Epithelial cell of proximal tubule (primary cell): ENCODE measurements at regions not wholly inside any gene's neighbourhood (a gene's known extent, or its start where the extent isn't known, plus 50 kb on each side); places are given as distances from the start of the nearest gene placed in this dataset.
"Not testable (repeated sequence)": the region's sequence is repeated elsewhere in the genome, so short reads cannot be mapped to it uniquely, and the experiment has no call there.

Experiments used
- DNase-seq: peaks from one replicate; pipeline ENCODE4 v3.0.0-alpha.2; 2011; ENCODE audit warnings: low read depth
- H3K4me3 ChIP-seq: 2 replicates; pipeline ENCODE4 v1.5.1; 2011; ENCODE audit warnings: low read depth, mild to moderate bottlenecking, low read length
- CTCF ChIP-seq: conservative IDR thresholded peaks from 2 replicates; pipeline ENCODE4 v1.5.1; 2012; ENCODE audit warnings: low read depth, mild to moderate bottlenecking, low read length

- TF ChIP-seq CTCF, result no peak
- DNase-seq, result no peak
- no peak overlapping the region for H3K4me3 ChIP-seq
These were observed 188.3 kb upstream of the ARHGAP42 start for GRCh38 chr11:100498780-100499179.

GRCh38 chr11:100501450-100501849, 185.6 kb upstream of the ARHGAP42 start:
- H3K4me3 ChIP-seq, result no peak overlapping the region
- no peak for TF ChIP-seq CTCF
- DNase-seq, result no peak

GRCh38 chr11:100512475-100512874, 174.6 kb upstream of the ARHGAP42 start:
- DNase-seq, result no peak
- TF ChIP-seq CTCF, result no peak
- no peak overlapping the region for H3K4me3 ChIP-seq

- TF ChIP-seq CTCF, result no peak
- DNase-seq, result peak; percentile 20
- H3K4me3 ChIP-seq, result no peak overlapping the region
These were observed 172.0 kb upstream of the ARHGAP42 start for GRCh38 chr11:100515087-100515486.

GRCh38 chr11:100525197-100525596, 161.9 kb upstream of the ARHGAP42 start:
- no peak overlapping the region for H3K4me3 ChIP-seq
- TF ChIP-seq CTCF, result no peak
- no peak for DNase-seq

- TF ChIP-seq CTCF, result peak; percentile 48
- no peak for DNase-seq
- no peak overlapping the region for H3K4me3 ChIP-seq
These were observed 161.5 kb upstream of the ARHGAP42 start for GRCh38 chr11:100525635-100526034.

- no peak overlapping the region for H3K4me3 ChIP-seq
- DNase-seq, result no peak
- TF ChIP-seq CTCF, result no peak
These were observed 158.1 kb upstream of the ARHGAP42 start for GRCh38 chr11:100528872-100529416.

GRCh38 chr11:100531290-100531689, 155.8 kb upstream of the ARHGAP42 start:
- not testable (repeated sequence) for DNase-seq, H3K4me3 ChIP-seq
